ENCODE measurements at regions not wholly inside any gene's neighbourhood (a gene's known extent, or its start where the extent isn't known, plus 50 kb on each side); places are given as distances from the start of the nearest gene placed in this dataset.

GRCh38 chrX:40943093-40943641 is 142.1 kb upstream of the USP9X start:
- TF ChIP-seq, protein P1, sequence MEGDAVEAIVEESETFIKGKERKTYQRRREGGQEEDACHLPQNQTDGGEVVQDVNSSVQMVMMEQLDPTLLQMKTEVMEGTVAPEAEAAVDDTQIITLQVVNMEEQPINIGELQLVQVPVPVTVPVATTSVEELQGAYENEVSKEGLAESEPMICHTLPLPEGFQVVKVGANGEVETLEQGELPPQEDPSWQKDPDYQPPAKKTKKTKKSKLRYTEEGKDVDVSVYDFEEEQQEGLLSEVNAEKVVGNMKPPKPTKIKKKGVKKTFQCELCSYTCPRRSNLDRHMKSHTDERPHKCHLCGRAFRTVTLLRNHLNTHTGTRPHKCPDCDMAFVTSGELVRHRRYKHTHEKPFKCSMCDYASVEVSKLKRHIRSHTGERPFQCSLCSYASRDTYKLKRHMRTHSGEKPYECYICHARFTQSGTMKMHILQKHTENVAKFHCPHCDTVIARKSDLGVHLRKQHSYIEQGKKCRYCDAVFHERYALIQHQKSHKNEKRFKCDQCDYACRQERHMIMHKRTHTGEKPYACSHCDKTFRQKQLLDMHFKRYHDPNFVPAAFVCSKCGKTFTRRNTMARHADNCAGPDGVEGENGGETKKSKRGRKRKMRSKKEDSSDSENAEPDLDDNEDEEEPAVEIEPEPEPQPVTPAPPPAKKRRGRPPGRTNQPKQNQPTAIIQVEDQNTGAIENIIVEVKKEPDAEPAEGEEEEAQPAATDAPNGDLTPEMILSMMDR (conservative IDR thresholded peaks at IDR 0.05; ENCODE audit: low read length): no peak
- TF ChIP-seq EZH2phosphoT487 (IDR thresholded peaks at IDR 0.05; ENCODE audit: borderline replicate concordance, low read depth, low read length): no peak

Measured in OCI-LY7 (cell line).